K562 (cell line): ENCODE measurements at regions not wholly inside any gene's neighbourhood (a gene's known extent, or its start where the extent isn't known, plus 50 kb on each side); places are given as distances from the start of the nearest gene placed in this dataset.

ENCODE experiments used
- CEBPB ChIP-seq: fragments of 450-650 bp; IDR thresholded peaks from 2 replicates; pipeline ENCODE4 v1.6.1; 2016; ENCODE audit warnings: missing genetic modification characterization, missing compliant biosample characterization
- CTCF ChIP-seq, 3 experiments: IDR thresholded peaks in 2 of 3; conservative IDR thresholded peaks in 1 of 3; 2 replicates each; pipeline ENCODE4 v1.5.1; 2011 to 2012; ENCODE audit warnings: low read length in 3 of 3, mild to moderate bottlenecking in 3 of 3, control low read depth in 2 of 3, improper control_type of control experiment in 1 of 3, inconsistent platforms in 1 of 3, low read depth in 1 of 3, mixed read lengths in 1 of 3, moderate library complexity in 1 of 3; ENCODE audit not compliant: insufficient read depth in 2 of 3
- JUND ChIP-seq, 2 experiments: IDR thresholded peaks; 2 replicates in 1 of 2; 3 replicates in 1 of 2; pipeline ENCODE4 v1.6.1; 2011; ENCODE audit warnings: borderline replicate concordance in 2 of 2, low read depth in 2 of 2, low read length in 2 of 2, improper control_type of control experiment in 1 of 2, missing biosample characterization in 1 of 2, missing genetic modification characterization in 1 of 2, missing genetic modification reagents in 1 of 2
- NCOA4 ChIP-seq: fragments of 450-650 bp; IDR thresholded peaks from 2 replicates; pipeline ENCODE4 v1.6.1; 2018; ENCODE audit warnings: mild to moderate bottlenecking; ENCODE audit not compliant: partially characterized antibody
- NFIC ChIP-seq: fragments of 450-650 bp; IDR thresholded peaks from 2 replicates; pipeline ENCODE4 v1.6.1; 2017; ENCODE audit warnings: mild to moderate bottlenecking, inconsistent platforms
- POLR2A ChIP-seq: fragments of 450-650 bp; conservative IDR thresholded peaks from 2 replicates; pipeline ENCODE4 v1.6.1; 2016
- SMAD1 ChIP-seq: fragments of 150-350 bp; IDR thresholded peaks from 2 replicates; pipeline ENCODE4 v1.6.1; 2014; ENCODE audit warnings: low read length, low read depth; ENCODE audit not compliant: partially characterized antibody
- U2AF2 ChIP-seq: fragments of 200-400 bp; formaldehyde crosslinking; optimal IDR thresholded peaks from 2 replicates; pipeline ENCODE3; 2017; ENCODE audit warnings: low read depth, mild to moderate bottlenecking, low read length

GRCh38 chr3:181613191-181613590 lies 98.5 kb upstream of the SOX2 start:
- TF ChIP-seq CTCF (IDR thresholded peaks at IDR 0.05 in 2 of 3, conservative IDR thresholded peaks at IDR 0.05 in 1 of 3; ENCODE audit: insufficient read depth in 2 of 3, low read depth in 1 of 3, low read length in 3 of 3) (no peak), NCOA4 (no peak), JUND (IDR thresholded peaks at IDR 0.05; ENCODE audit: borderline replicate concordance, low read depth, low read length) (no peak), JUND (tag; IDR thresholded peaks at IDR 0.05; ENCODE audit: borderline replicate concordance, low read depth, low read length) (no peak), CEBPB (tag) (no peak), NFIC (no peak), SMAD1 (no peak), U2AF2 (no peak), POLR2A (no peak)
